Duodenal mucosa (tissue), 2 donors: ENCODE measurements at regions not wholly inside any gene's neighbourhood (a gene's known extent, or its start where the extent isn't known, plus 50 kb on each side); places are given as distances from the start of the nearest gene placed in this dataset.
"Not testable (repeated sequence)": the region's sequence is repeated elsewhere in the genome, so short reads cannot be mapped to it uniquely, and the experiment has no call there.

ENCODE experiments used
- H3K27ac ChIP-seq: one replicate; pipeline ENCODE4 v1.7.0; 2013; ENCODE audit warnings: low read depth, low read length
- H3K27me3 ChIP-seq, 2 donors: one replicate each; pipeline ENCODE4 v1.7.0; 2013; ENCODE audit warnings: low read length in 2 of 2, control low read depth in 1 of 2; ENCODE audit not compliant: insufficient read depth in 2 of 2, control insufficient read depth in 1 of 2
- H3K36me3 ChIP-seq, 2 donors: one replicate each; pipeline ENCODE4 v1.7.0; 2013; ENCODE audit warnings: low read length in 2 of 2, control low read depth in 1 of 2; ENCODE audit not compliant: insufficient read depth in 2 of 2, control insufficient read depth in 1 of 2
- H3K4me1 ChIP-seq, 2 donors: one replicate each; pipeline ENCODE4 v1.7.0; 2013; ENCODE audit warnings: low read length in 2 of 2, control low read depth in 1 of 2; ENCODE audit not compliant: insufficient read depth in 2 of 2, control insufficient read depth in 1 of 2
- H3K4me3 ChIP-seq, 2 donors: one replicate each; pipeline ENCODE4 v1.7.0; 2013; ENCODE audit warnings: low read length in 2 of 2, low read depth in 1 of 2
- H3K9ac ChIP-seq, 2 donors: one replicate each; pipeline ENCODE4 v1.7.0; 2013; ENCODE audit warnings: low read length in 2 of 2, low read depth in 1 of 2
- H3K9me3 ChIP-seq, 2 donors: one replicate each; pipeline ENCODE4 v1.7.0; 2013; ENCODE audit warnings: low read length in 2 of 2, control low read depth in 1 of 2; ENCODE audit not compliant: control insufficient read depth in 1 of 2

GRCh38 chr1:192903142-192903541, 94.3 kb downstream of the RGS2 start:
- no peaks in the 10 kb centered on the region for H3K27me3 ChIP-seq
- no peaks in the 10 kb centered on the region for H3K9me3 ChIP-seq
- H3K4me3 ChIP-seq, result no peak overlapping the region
- H3K4me1 ChIP-seq, result no peaks in the 10 kb centered on the region
- H3K27ac ChIP-seq, result no peak overlapping the region
- no peak overlapping the region for H3K9ac ChIP-seq
- no peaks in the 10 kb centered on the region for H3K36me3 ChIP-seq

GRCh38 chr1:192904438-192904895, 95.6 kb downstream of the RGS2 start:
- Histone ChIP-seq H3K4me1 (peaks cover 0 to 5% of the 10 kb centered on the region in 2 donors), H3K4me3 (no peak overlapping the region), H3K27me3 (no peaks in the 10 kb centered on the region), H3K27ac (peak overlapping the region; percentile 20), H3K36me3 (no peaks in the 10 kb centered on the region), H3K9me3 (no peaks in the 10 kb centered on the region), H3K9ac (no peak overlapping the region)

- H3K27ac ChIP-seq, result no peak overlapping the region
Measured at GRCh38 chr1:192905049-192905448, 96.2 kb downstream of the RGS2 start.

GRCh38 chr1:192906334-192906733, 97.5 kb downstream of the RGS2 start:
- Histone ChIP-seq H3K27me3 (no peaks in the 10 kb centered on the region), H3K4me1 (peaks cover 0 to 5% of the 10 kb centered on the region in 2 donors), H3K27ac (no peak overlapping the region)

More at GRCh38 chr1:192905049-192905448, 96.2 kb downstream of the RGS2 start:
- Histone ChIP-seq H3K27me3 (no peaks in the 10 kb centered on the region), H3K36me3 (no peaks in the 10 kb centered on the region), H3K9ac (no peak overlapping the region), H3K4me1 (peaks cover 0 to 5% of the 10 kb centered on the region in 2 donors), H3K4me3 (no peak overlapping the region), H3K9me3 (no peaks in the 10 kb centered on the region)

GRCh38 chr1:192907545-192908243, 98.9 kb downstream of the RGS2 start:
- H3K4me3 ChIP-seq, result no peak overlapping the region
- no peaks in the 10 kb centered on the region for H3K27me3 ChIP-seq
- H3K9me3 ChIP-seq, result no peaks in the 10 kb centered on the region
- H3K4me1 ChIP-seq, result peaks cover 0 to 5% of the 10 kb centered on the region in 2 donors
- no peak overlapping the region for H3K9ac ChIP-seq
- H3K36me3 ChIP-seq, result no peaks in the 10 kb centered on the region
- H3K27ac ChIP-seq, result no peak overlapping the region

More at GRCh38 chr1:192906334-192906733, 97.5 kb downstream of the RGS2 start:
- Histone ChIP-seq H3K4me3 (no peak overlapping the region), H3K36me3 (no peaks in the 10 kb centered on the region), H3K9me3 (no peaks in the 10 kb centered on the region), H3K9ac (no peak overlapping the region)

GRCh38 chr1:192911896-192912656, 103.2 kb downstream of the RGS2 start:
- peaks cover 0 to 10% of the 10 kb centered on the region in 2 donors for H3K4me1 ChIP-seq
- not testable (repeated sequence) for H3K27ac ChIP-seq, H3K36me3 ChIP-seq, H3K9ac ChIP-seq, H3K27me3 ChIP-seq, H3K9me3 ChIP-seq, H3K4me3 ChIP-seq

GRCh38 chr1:192913683-192914082, 104.8 kb downstream of the RGS2 start:
- H3K9me3 ChIP-seq, result no peaks in the 10 kb centered on the region
- H3K4me1 ChIP-seq, result peaks cover 0 to 6% of the 10 kb centered on the region in 2 donors
- H3K27ac ChIP-seq, result no peak overlapping the region
- no peaks in the 10 kb centered on the region for H3K27me3 ChIP-seq
- no peak overlapping the region for H3K9ac ChIP-seq
- no peaks in the 10 kb centered on the region for H3K36me3 ChIP-seq
- H3K4me3 ChIP-seq, result no peak overlapping the region

- no peak overlapping the region for H3K27ac ChIP-seq
- H3K4me1 ChIP-seq, result peaks cover 0 to 5% of the 10 kb centered on the region in 2 donors
- H3K27me3 ChIP-seq, result no peaks in the 10 kb centered on the region
- no peak overlapping the region for H3K9ac ChIP-seq
- no peaks in the 10 kb centered on the region for H3K36me3 ChIP-seq
- H3K9me3 ChIP-seq, result no peaks in the 10 kb centered on the region
- no peak overlapping the region for H3K4me3 ChIP-seq
Measured at GRCh38 chr1:192914092-192914491, 105.3 kb downstream of the RGS2 start.

GRCh38 chr1:192914696-192915095, 105.9 kb downstream of the RGS2 start:
- H3K4me1 ChIP-seq, result peaks cover 0 to 5% of the 10 kb centered on the region in 2 donors
- no peaks in the 10 kb centered on the region for H3K36me3 ChIP-seq
- no peaks in the 10 kb centered on the region for H3K9me3 ChIP-seq
- H3K27me3 ChIP-seq, result no peaks in the 10 kb centered on the region
- H3K4me3 ChIP-seq, result no peak overlapping the region
- no peak overlapping the region for H3K27ac ChIP-seq
- no peak overlapping the region for H3K9ac ChIP-seq

- H3K4me3 ChIP-seq, result no peak overlapping the region
- peaks cover 0 to 5% of the 10 kb centered on the region in 2 donors for H3K4me1 ChIP-seq
- no peak overlapping the region for H3K9ac ChIP-seq
- no peaks in the 10 kb centered on the region for H3K27me3 ChIP-seq
- H3K9me3 ChIP-seq, result no peaks in the 10 kb centered on the region
- no peaks in the 10 kb centered on the region for H3K36me3 ChIP-seq
- no peak overlapping the region for H3K27ac ChIP-seq
Measured at GRCh38 chr1:192916021-192916420, 107.2 kb downstream of the RGS2 start.
